ENCODE measurements at regions not wholly inside any gene's neighbourhood (a gene's known extent, or its start where the extent isn't known, plus 50 kb on each side); places are given as distances from the start of the nearest gene placed in this dataset.

DNA sequence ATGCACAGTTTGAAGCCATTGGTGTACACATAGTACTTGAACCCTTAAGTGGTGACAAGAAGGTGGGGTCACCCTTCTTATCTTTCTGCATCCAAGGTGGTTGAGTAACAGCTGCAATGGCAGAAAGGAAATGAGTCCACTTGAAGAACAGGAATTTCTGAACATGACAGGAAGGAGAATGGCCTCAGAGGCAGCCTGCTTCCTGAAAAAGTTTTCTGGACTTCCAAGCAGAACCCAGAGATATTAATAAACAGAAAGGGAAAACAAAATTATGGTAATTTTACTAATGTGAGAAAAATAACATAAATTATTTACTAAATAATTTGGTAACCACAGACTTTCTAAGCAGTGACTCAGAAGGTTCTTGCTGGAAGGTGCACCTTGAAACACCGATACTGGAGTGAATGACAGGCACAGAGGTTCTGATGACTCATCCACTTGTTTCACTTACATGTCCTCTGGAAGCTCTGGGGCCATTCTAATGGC lies 119.9 kb upstream of the HS3ST1 start:
- no peak for TF ChIP-seq CTCF (IDR thresholded peaks at IDR 0.05)
- TF ChIP-seq POLR2A (IDR thresholded peaks at IDR 0.05) = no peak
- no peak for TF ChIP-seq POLR2AphosphoS5 (IDR thresholded peaks at IDR 0.05)
